HepG2 (cell line): ENCODE measurements at regions not wholly inside any gene's neighbourhood (a gene's known extent, or its start where the extent isn't known, plus 50 kb on each side); places are given as distances from the start of the nearest gene placed in this dataset.

Experiments used
- ATAC-seq: fragments of 200-7000 bp; cut with Tn5 transposase; 3 replicates; pipeline ENCODE4 v1.9.1; 2020; ENCODE audit warnings: mild to moderate bottlenecking, moderate library complexity
- BruUV-seq: library from RNA; stranded (reverse); fragments of 400-500 nt; replicated peaks from 2 replicates; lab custom pipeline; 2021; lab: Mats Ljungman, UMichigan
- CTCF ChIA-PET: fragments of 300-600 bp; formaldehyde crosslinking; extraction: SDS; loops from one replicate; lab custom pipeline; 2021; ENCODE audit warnings: low total read pairs, inconsistent platforms, low intra/inter-chr PET ratio; lab: Yijun Ruan, JAX
- POLR2A ChIA-PET: fragments of 350-600 bp; sonication (Branson Sonifier 250); formaldehyde crosslinking; loops from one replicate; lab custom pipeline; 2020; ENCODE audit warnings: antibody characterized with exemption, inconsistent platforms; lab: Yijun Ruan, JAX
- DNase-seq: peaks from one replicate; pipeline ENCODE4 v3.0.0-alpha.2; 2015; ENCODE audit warnings: low spot score
- FAIRE-seq: peaks from 3 replicates; lab custom pipeline; 2011; peaks lifted over from hg19 to GRCh38; lab: Jason Lieb, UNC
- H2AFZ ChIP-seq: one replicate; pipeline ENCODE4 v1.6.1; 2011; ENCODE audit warnings: low read length, inconsistent platforms
- H3K27ac ChIP-seq: fragments of 300-600 bp; 3 replicates; pipeline ENCODE4 v1.8.0; 2011; ENCODE audit warnings: mixed run types, mild to moderate bottlenecking, mixed read lengths, low read length, inconsistent platforms; ENCODE audit not compliant: insufficient read depth; ENCODE audit errors: extremely low read length
- H3K27me3 ChIP-seq, 2 experiments: fragments of 200-600 bp in 1 of 2; 2 replicates in 1 of 2; 3 replicates in 1 of 2; pipeline versions ENCODE4 v1.6.0 to v1.8.0; 2011; ENCODE audit warnings: low read length in 2 of 2, mild to moderate bottlenecking in 2 of 2, moderate library complexity in 2 of 2, inconsistent platforms in 1 of 2; ENCODE audit not compliant: insufficient read depth in 2 of 2, control insufficient read depth in 1 of 2
- H3K36me3 ChIP-seq, 2 experiments: fragments of 200-600 bp in 1 of 2; replicated peaks in 1 of 2; 2 replicates in 1 of 2; 3 replicates in 1 of 2; pipeline versions ENCODE4 v1.5.1 to v1.8.0; 2011; ENCODE audit warnings: low read length in 2 of 2, inconsistent platforms in 1 of 2; ENCODE audit not compliant: insufficient read depth in 2 of 2, control insufficient read depth in 1 of 2
- H3K4me1 ChIP-seq: 2 replicates; pipeline ENCODE4 v1.5.1; 2012; ENCODE audit warnings: low read length, inconsistent platforms; ENCODE audit not compliant: insufficient read depth
- H3K4me2 ChIP-seq: 2 replicates; pipeline ENCODE4 v1.6.0; 2011; ENCODE audit warnings: low read depth, low read length, inconsistent platforms
- H3K4me3 ChIP-seq, 3 experiments: fragments of 200-600 bp in 1 of 3; sonication (generic), shearing (Covaris generic) in 1 of 3; replicated peaks in 1 of 3; 2 replicates each; pipeline ENCODE4 v1.5.1; 2011 to 2016; ENCODE audit warnings: low read length in 3 of 3, inconsistent platforms in 2 of 3, low read depth in 2 of 3, mild to moderate bottlenecking in 2 of 3, control low read depth in 1 of 3, mixed read lengths in 1 of 3; ENCODE audit not compliant: insufficient read depth in 1 of 3
- H3K79me2 ChIP-seq: one replicate; pipeline ENCODE4 v1.6.1; 2011; ENCODE audit warnings: low read length, inconsistent platforms; ENCODE audit not compliant: insufficient read depth
- H3K9ac ChIP-seq: 2 replicates; pipeline ENCODE4 v1.6.0; 2011; ENCODE audit warnings: mild to moderate bottlenecking, low read depth, low read length, inconsistent platforms; ENCODE audit not compliant: insufficient read depth
- H3K9me3 ChIP-seq: 2 replicates; pipeline ENCODE4 v1.5.1; 2012; ENCODE audit warnings: mild to moderate bottlenecking, low read length
- H4K20me1 ChIP-seq: 2 replicates; pipeline ENCODE4 v1.6.0; 2011; ENCODE audit warnings: inconsistent platforms, mild to moderate bottlenecking, low read length, moderate library complexity; ENCODE audit not compliant: insufficient read depth
- ARID2 ChIP-seq: sonication (generic); formaldehyde crosslinking; IDR thresholded peaks from 2 replicates; pipeline ENCODE4 v1.8.1; 2022; ENCODE audit warnings: mild to moderate bottlenecking, missing genetic modification reagents, borderline replicate concordance
- CEBPZ ChIP-seq: IDR thresholded peaks from 2 replicates; pipeline ENCODE4 v1.6.1; 2012; ENCODE audit warnings: low read length, improper control_type of control experiment
- IRF2 ChIP-seq: IDR thresholded peaks from 2 replicates; pipeline ENCODE4 v1.6.1; 2018; ENCODE audit warnings: missing genetic modification reagents, missing compliant biosample characterization
- ISX ChIP-seq: sonication (generic); formaldehyde crosslinking; conservative IDR thresholded peaks from 2 replicates; pipeline ENCODE4 v1.5.0; 2020; ENCODE audit warnings: missing genetic modification reagents
- JUN ChIP-seq: sonication (generic); formaldehyde crosslinking; IDR thresholded peaks from 2 replicates; pipeline ENCODE4 v1.4.0; 2020; ENCODE audit warnings: mild to moderate bottlenecking, missing genetic modification reagents
- RFX3 ChIP-seq: IDR thresholded peaks from 2 replicates; pipeline ENCODE4 v1.6.1; 2016; ENCODE audit warnings: missing biosample characterization, missing genetic modification reagents
- RFX5 ChIP-seq: IDR thresholded peaks from 2 replicates; pipeline ENCODE4 v1.6.1; 2011; ENCODE audit warnings: low read depth, low read length, improper control_type of control experiment
- TRIM24 ChIP-seq: sonication (generic); formaldehyde crosslinking; IDR thresholded peaks from 2 replicates; pipeline ENCODE4 v1.8.0; 2022; ENCODE audit warnings: mild to moderate bottlenecking, missing genetic modification reagents
- WIZ ChIP-seq: sonication (generic); formaldehyde crosslinking; IDR thresholded peaks from 2 replicates; pipeline ENCODE4 v1.5.1; 2020; ENCODE audit warnings: mild to moderate bottlenecking, missing genetic modification reagents
- ZBED4 ChIP-seq: sonication (generic); formaldehyde crosslinking; IDR thresholded peaks from 2 replicates; pipeline ENCODE4 v1.4.0; 2020; ENCODE audit warnings: missing genetic modification reagents, borderline replicate concordance
- ZBTB43 ChIP-seq: sonication (generic); formaldehyde crosslinking; conservative IDR thresholded peaks from 2 replicates; pipeline ENCODE4 v1.4.0; 2020; ENCODE audit warnings: missing genetic modification reagents
- ZFAT ChIP-seq: sonication (generic); formaldehyde crosslinking; conservative IDR thresholded peaks from 2 replicates; pipeline ENCODE4 v1.8.1; 2023; ENCODE audit warnings: missing genetic modification reagents, inconsistent platforms
- ZFP62 ChIP-seq: sonication (generic); formaldehyde crosslinking; IDR thresholded peaks from 2 replicates; pipeline ENCODE4 v1.4.0; 2020; ENCODE audit warnings: missing genetic modification reagents
- ZNF414 ChIP-seq: sonication (generic); formaldehyde crosslinking; IDR thresholded peaks from 2 replicates; pipeline ENCODE4 v1.5.0; 2020; ENCODE audit warnings: missing genetic modification reagents
- ZNF441 ChIP-seq: sonication (generic); formaldehyde crosslinking; IDR thresholded peaks from 2 replicates; pipeline ENCODE4 v1.7.0; 2021; ENCODE audit warnings: missing genetic modification reagents, borderline replicate concordance
- ZNF546 ChIP-seq: sonication (generic); formaldehyde crosslinking; conservative IDR thresholded peaks from 2 replicates; pipeline ENCODE4 v1.8.1; 2023; ENCODE audit warnings: mild to moderate bottlenecking, missing genetic modification reagents
- ZNF550 ChIP-seq: sonication (generic); formaldehyde crosslinking; IDR thresholded peaks from 2 replicates; pipeline ENCODE4 v1.4.0; 2020; ENCODE audit warnings: mild to moderate bottlenecking, missing genetic modification reagents, borderline replicate concordance
- WGBS: methylation state at CpG from one replicate; pipeline ENCODE4 v1.1.6; 2017; ENCODE audit warnings: low lambda C conversion rate; 5-methylcytosine and 5-hydroxymethylcytosine counted together
- in situ Hi-C: cut with HindIII; loops from 2 replicates; pipeline ENCODE4 v1.10.0; 2017; ENCODE audit warnings: low pct_unique_long_range_greater_than_20kb; ENCODE audit not compliant: extremely low pct_ligation_motif_present
- intact Hi-C: fragments of 100-400 bp; cut with micrococcal nuclease; formaldehyde crosslinking; loops from one replicate; pipeline ENCODE4 v1.10.0; 2022; ENCODE audit not compliant: unreplicated experiment

GRCh38 chr10:118908557-118909256, 120.8 kb upstream of the NANOS1 start:
- H3K9ac ChIP-seq: no peak overlapping the region
- H3K4me3 ChIP-seq: no peak overlapping the region
- DNase-seq: no peak
- intact Hi-C loops: no loop called here
- no TSS peak for BruUV-seq
- H3K27me3 ChIP-seq: peaks cover 0 to 4% of the 10 kb centered on the region in 2 experiments; a peak in 2 of 5 replicates
- peak; percentile 69 for ATAC-seq
- WGBS: 8% methylated on average over 4 of the region's 16 CpGs
- ChIA-PET POLR2A (no interaction called here), CTCF (no interaction called here)
- H3K4me1 ChIP-seq: peaks cover 21% of the 10 kb centered on the region
- H3K36me3 ChIP-seq: no peaks in the 10 kb centered on the region
- H3K79me2 ChIP-seq: no peaks in the 10 kb centered on the region
- H4K20me1 ChIP-seq: no peaks in the 10 kb centered on the region
- no peak overlapping the region for H2AFZ ChIP-seq
- FAIRE-seq: no peak
- no peak overlapping the region for H3K4me2 ChIP-seq
- no peaks in the 10 kb centered on the region for H3K9me3 ChIP-seq
- no peak overlapping the region for H3K27ac ChIP-seq
- in situ Hi-C loops: no loop called here
- TF ChIP-seq JUN (CRISPR knock-in tag): no peak
- TF ChIP-seq RFX5: no peak
- TF ChIP-seq CEBPZ: no peak
- no peak for TF ChIP-seq ZNF546 (CRISPR knock-in tag)
- TF ChIP-seq ZNF441 (CRISPR knock-in tag): no peak
- TF ChIP-seq ZBTB43 (CRISPR knock-in tag): no peak
- no peak for TF ChIP-seq TRIM24 (CRISPR knock-in tag)
- TF ChIP-seq ZNF414 (CRISPR knock-in tag): no peak
- TF ChIP-seq WIZ (CRISPR knock-in tag): no peak
- no peak for TF ChIP-seq ZBED4
- no peak for TF ChIP-seq ZFAT (CRISPR knock-in tag)
- no peak for TF ChIP-seq ARID2
- no peak for TF ChIP-seq IRF2 (CRISPR knock-in tag)
- TF ChIP-seq ZFP62: no peak
- TF ChIP-seq RFX3 (CRISPR knock-in tag): no peak
- TF ChIP-seq ZNF550 (CRISPR knock-in tag): no peak
- no peak for TF ChIP-seq ISX (CRISPR knock-in tag)
